ENCODE measurements at regions not wholly inside any gene's neighbourhood (a gene's known extent, or its start where the extent isn't known, plus 50 kb on each side); places are given as distances from the start of the nearest gene placed in this dataset.

DNA sequence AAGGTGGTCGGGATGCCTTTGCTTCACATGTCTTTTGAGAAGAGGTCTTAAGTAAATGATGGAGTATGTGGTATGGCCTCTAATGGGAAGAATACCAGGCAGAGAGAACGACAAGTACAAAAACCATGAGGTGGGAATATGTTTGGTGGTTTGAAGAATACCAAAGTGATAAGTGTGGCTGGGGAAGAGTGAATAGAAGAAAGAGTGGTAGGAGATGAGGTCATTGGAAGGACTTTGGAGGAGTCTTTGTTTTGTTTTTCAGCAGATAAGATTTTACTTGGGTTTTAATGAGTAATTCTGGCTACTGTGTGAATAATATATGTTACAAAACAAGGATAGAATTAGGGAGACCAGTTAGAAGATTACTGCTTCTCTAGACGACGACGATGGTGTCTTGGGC lies 515.4 kb downstream of the RAB38 start:
- Histone ChIP-seq H2BK15ac (ENCODE audit: low read depth, poor library complexity, severe bottlenecking) (no peak overlapping the region), H2BK120ac (ENCODE audit: low read depth, low read length) (no peak overlapping the region)

GRCh38 chr11:87645626-87646025 lies 529.6 kb downstream of the RAB38 start:
- no peak overlapping the region for H4K91ac ChIP-seq (ENCODE audit: low read length)
- DNase-seq = no peak
- no peaks in the 10 kb centered on the region for H3K79me1 ChIP-seq (replicated peaks; ENCODE audit: low read length, poor library complexity, severe bottlenecking)
- no peak overlapping the region for H2BK12ac ChIP-seq (ENCODE audit: low read length in 2 of 2)
- no peak overlapping the region for H3K9ac ChIP-seq (ENCODE audit: low read length)
- H4K8ac ChIP-seq (ENCODE audit: low read length) = no peak overlapping the region
- H3K23ac ChIP-seq (ENCODE audit: low read length in 2 of 2) = no peak overlapping the region
- peaks cover 7% of the 10 kb centered on the region for H3K9me3 ChIP-seq (ENCODE audit: control insufficient read depth, low read length)
- no peak overlapping the region for H3K18ac ChIP-seq (ENCODE audit: low read depth in 1 of 2, low read length in 2 of 2)
- H3K36me3 ChIP-seq (ENCODE audit: control insufficient read depth in 1 of 2, insufficient read depth in 2 of 2, low read depth in 1 of 2, low read length in 2 of 2) = no peaks in the 10 kb centered on the region
- H2BK5ac ChIP-seq (ENCODE audit: low read depth, low read length, poor library complexity, severe bottlenecking) = no peak overlapping the region
- no peak overlapping the region for H3K27ac ChIP-seq (ENCODE audit: low read length, poor library complexity, severe bottlenecking)
- 100% methylated on average over 1 of the region's 1 CpG for WGBS
- H2AK5ac ChIP-seq (ENCODE audit: low read length, severe bottlenecking) = no peak overlapping the region
- H2BK120ac ChIP-seq (ENCODE audit: low read depth, low read length) = no peak overlapping the region
- H3K4me3 ChIP-seq (ENCODE audit: insufficient read depth in 1 of 2, low read depth in 1 of 2, low read length in 2 of 2) = no peak overlapping the region
- no peaks in the 10 kb centered on the region for H3K4me1 ChIP-seq (ENCODE audit: control insufficient read depth, insufficient read depth, low read depth, low read length)
- no peak overlapping the region for H2AFZ ChIP-seq (ENCODE audit: low read depth, low read length)
- H3K4me2 ChIP-seq (ENCODE audit: low read length, poor library complexity, severe bottlenecking) = no peak overlapping the region
- H3K14ac ChIP-seq (ENCODE audit: low read length in 2 of 2) = no peak overlapping the region
- no peaks in the 10 kb centered on the region for H3K27me3 ChIP-seq (ENCODE audit: control insufficient read depth in 1 of 2, insufficient read depth in 1 of 2, low read length in 2 of 2)
- no peak overlapping the region for H3K4ac ChIP-seq (ENCODE audit: low read depth in 1 of 2, low read length in 2 of 2)
- no peak overlapping the region for H2BK15ac ChIP-seq (ENCODE audit: low read depth, poor library complexity, severe bottlenecking)

More for the DNA sequence above, 515.4 kb downstream of the RAB38 start:
- Histone ChIP-seq H2AFZ (ENCODE audit: low read depth, low read length) (no peak overlapping the region), H3K4ac (ENCODE audit: low read depth in 1 of 2, low read length in 2 of 2) (no peak overlapping the region), H3K27ac (ENCODE audit: low read length, poor library complexity, severe bottlenecking) (no peak overlapping the region), H3K9me3 (ENCODE audit: control insufficient read depth, low read length) (peaks cover 3% of the 10 kb centered on the region), H3K9ac (ENCODE audit: low read length) (no peak overlapping the region), H2AK5ac (ENCODE audit: low read length, severe bottlenecking) (no peak overlapping the region), H2BK12ac (ENCODE audit: low read length in 2 of 2) (no peak overlapping the region), H3K4me3 (ENCODE audit: insufficient read depth in 1 of 2, low read depth in 1 of 2, low read length in 2 of 2) (no peak overlapping the region), H3K4me1 (ENCODE audit: control insufficient read depth, insufficient read depth, low read depth, low read length) (no peaks in the 10 kb centered on the region), H3K14ac (ENCODE audit: low read length in 2 of 2) (no peak overlapping the region), H3K79me1 (replicated peaks; ENCODE audit: low read length, poor library complexity, severe bottlenecking) (no peaks in the 10 kb centered on the region), H2BK5ac (ENCODE audit: low read depth, low read length, poor library complexity, severe bottlenecking) (no peak overlapping the region), H3K36me3 (ENCODE audit: control insufficient read depth in 1 of 2, insufficient read depth in 2 of 2, low read depth in 1 of 2, low read length in 2 of 2) (no peaks in the 10 kb centered on the region), H3K23ac (ENCODE audit: low read length in 2 of 2) (no peak overlapping the region), H3K27me3 (ENCODE audit: control insufficient read depth in 1 of 2, insufficient read depth in 1 of 2, low read length in 2 of 2) (no peaks in the 10 kb centered on the region), H3K4me2 (ENCODE audit: low read length, poor library complexity, severe bottlenecking) (no peak overlapping the region), H3K18ac (ENCODE audit: low read depth in 1 of 2, low read length in 2 of 2) (no peak overlapping the region), H4K8ac (ENCODE audit: low read length) (no peak overlapping the region), H4K91ac (ENCODE audit: low read length) (no peak overlapping the region)
- WGBS = 47% methylated on average over 2 of the region's 5 CpGs
- no peak for DNase-seq

GRCh38 chr11:87639753-87640364 lies 535.4 kb downstream of the RAB38 start:
- H2AK5ac ChIP-seq (ENCODE audit: low read length, severe bottlenecking) = no peak overlapping the region
- no peak overlapping the region for H3K23ac ChIP-seq (ENCODE audit: low read length in 2 of 2)
- no peak overlapping the region for H2BK12ac ChIP-seq (ENCODE audit: low read length in 2 of 2)
- H2AFZ ChIP-seq (ENCODE audit: low read depth, low read length) = no peak overlapping the region
- WGBS = no CpG with 5 or more reads among the region's 1 CpG
- H3K79me1 ChIP-seq (replicated peaks; ENCODE audit: low read length, poor library complexity, severe bottlenecking) = no peaks in the 10 kb centered on the region
- H2BK15ac ChIP-seq (ENCODE audit: low read depth, poor library complexity, severe bottlenecking) = no peak overlapping the region
- no peak overlapping the region for H3K18ac ChIP-seq (ENCODE audit: low read depth in 1 of 2, low read length in 2 of 2)
- H3K27me3 ChIP-seq (ENCODE audit: control insufficient read depth in 1 of 2, insufficient read depth in 1 of 2, low read length in 2 of 2) = no peaks in the 10 kb centered on the region
- H2BK120ac ChIP-seq (ENCODE audit: low read depth, low read length) = no peak overlapping the region
- no peak overlapping the region for H3K4me2 ChIP-seq (ENCODE audit: low read length, poor library complexity, severe bottlenecking)
- no peaks in the 10 kb centered on the region for H3K4me1 ChIP-seq (ENCODE audit: control insufficient read depth, insufficient read depth, low read depth, low read length)
- DNase-seq = no peak
- no peak overlapping the region for H3K4me3 ChIP-seq (ENCODE audit: insufficient read depth in 1 of 2, low read depth in 1 of 2, low read length in 2 of 2)
- no peak overlapping the region for H3K4ac ChIP-seq (ENCODE audit: low read depth in 1 of 2, low read length in 2 of 2)
- no peak overlapping the region for H3K14ac ChIP-seq (ENCODE audit: low read length in 2 of 2)
- no peak overlapping the region for H3K9ac ChIP-seq (ENCODE audit: low read length)
- no peaks in the 10 kb centered on the region for H3K36me3 ChIP-seq (ENCODE audit: control insufficient read depth in 1 of 2, insufficient read depth in 2 of 2, low read depth in 1 of 2, low read length in 2 of 2)
- no peak overlapping the region for H4K8ac ChIP-seq (ENCODE audit: low read length)
- no peak overlapping the region for H4K91ac ChIP-seq (ENCODE audit: low read length)
- H3K9me3 ChIP-seq (ENCODE audit: control insufficient read depth, low read length) = no peaks in the 10 kb centered on the region
- H3K27ac ChIP-seq (ENCODE audit: low read length, poor library complexity, severe bottlenecking) = no peak overlapping the region
- no peak overlapping the region for H2BK5ac ChIP-seq (ENCODE audit: low read depth, low read length, poor library complexity, severe bottlenecking)

DNA sequence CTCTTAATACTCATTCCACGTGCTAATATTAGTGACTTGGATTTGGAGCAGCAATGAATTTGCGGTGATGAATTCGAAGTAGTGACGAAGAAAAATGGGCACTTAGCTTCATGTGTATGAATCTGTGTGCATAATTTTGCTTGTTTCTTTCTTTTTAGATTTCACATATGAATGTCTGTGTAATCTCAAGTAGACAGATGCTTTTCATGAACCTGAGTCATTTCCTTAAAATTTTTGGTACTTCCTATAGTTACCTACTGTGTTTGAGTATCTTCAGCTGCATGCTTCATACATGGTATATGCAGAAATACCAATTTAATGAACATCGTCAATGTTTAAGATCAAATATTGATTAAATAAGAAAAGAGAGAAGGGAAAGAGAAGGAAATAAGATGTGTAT lies 540.2 kb downstream of the RAB38 start:
- Histone ChIP-seq H3K27ac (ENCODE audit: low read length, poor library complexity, severe bottlenecking) (no peak overlapping the region), H3K4me1 (ENCODE audit: control insufficient read depth, insufficient read depth, low read depth, low read length) (no peaks in the 10 kb centered on the region), H2BK120ac (ENCODE audit: low read depth, low read length) (no peak overlapping the region), H3K4ac (ENCODE audit: low read depth in 1 of 2, low read length in 2 of 2) (no peak overlapping the region), H2BK15ac (ENCODE audit: low read depth, poor library complexity, severe bottlenecking) (no peak overlapping the region), H3K4me3 (ENCODE audit: insufficient read depth in 1 of 2, low read depth in 1 of 2, low read length in 2 of 2) (no peak overlapping the region), H3K18ac (ENCODE audit: low read depth in 1 of 2, low read length in 2 of 2) (no peak overlapping the region), H3K4me2 (ENCODE audit: low read length, poor library complexity, severe bottlenecking) (no peak overlapping the region), H2AK5ac (ENCODE audit: low read length, severe bottlenecking) (no peak overlapping the region), H3K27me3 (ENCODE audit: control insufficient read depth in 1 of 2, insufficient read depth in 1 of 2, low read length in 2 of 2) (no peaks in the 10 kb centered on the region), H3K36me3 (ENCODE audit: control insufficient read depth in 1 of 2, insufficient read depth in 2 of 2, low read depth in 1 of 2, low read length in 2 of 2) (no peaks in the 10 kb centered on the region), H4K91ac (ENCODE audit: low read length) (no peak overlapping the region), H3K9ac (ENCODE audit: low read length) (no peak overlapping the region), H2BK5ac (ENCODE audit: low read depth, low read length, poor library complexity, severe bottlenecking) (no peak overlapping the region), H4K8ac (ENCODE audit: low read length) (no peak overlapping the region), H3K14ac (ENCODE audit: low read length in 2 of 2) (no peak overlapping the region), H3K9me3 (ENCODE audit: control insufficient read depth, low read length) (no peaks in the 10 kb centered on the region), H2AFZ (ENCODE audit: low read depth, low read length) (no peak overlapping the region), H3K79me1 (replicated peaks; ENCODE audit: low read length, poor library complexity, severe bottlenecking) (no peaks in the 10 kb centered on the region), H3K23ac (ENCODE audit: low read length in 2 of 2) (no peak overlapping the region), H2BK12ac (ENCODE audit: low read length in 2 of 2) (no peak overlapping the region)
- 84% methylated on average over 5 of the region's 5 CpGs for WGBS
- no peak for DNase-seq
